NCI-H2107 treated with DMSO at 0.1 percent for 48 hours (cell line): ENCODE measurements at regions not wholly inside any gene's neighbourhood (a gene's known extent, or its start where the extent isn't known, plus 50 kb on each side); places are given as distances from the start of the nearest gene placed in this dataset.

Experiments used
- DNase-seq: peaks from one replicate; lab custom pipeline; 2025; ENCODE audit not compliant: unreplicated experiment; lab: John Stamatoyannopoulos, UW

GRCh38 chr3:102177075-102177755, 257.6 kb upstream of the ZPLD1 start:
- DNase-seq: no peak

- DNase-seq: no peak
Observed at GRCh38 chr3:102178817-102179216, 256.0 kb upstream of the ZPLD1 start.

GRCh38 chr3:102179326-102180177, 255.3 kb upstream of the ZPLD1 start:
- no peak for DNase-seq

- no peak for DNase-seq
Observed at GRCh38 chr3:102180280-102180931, 254.4 kb upstream of the ZPLD1 start.

GRCh38 chr3:102181175-102181920, 253.5 kb upstream of the ZPLD1 start:
- DNase-seq: no peak

- no peak for DNase-seq
Observed at GRCh38 chr3:102182162-102182561, 252.7 kb upstream of the ZPLD1 start.

- DNase-seq: no peak
Observed at GRCh38 chr3:102183186-102183585, 251.6 kb upstream of the ZPLD1 start.

- no peak for DNase-seq
Observed at GRCh38 chr3:102183623-102184022, 251.2 kb upstream of the ZPLD1 start.

GRCh38 chr3:102189541-102189940, 245.3 kb upstream of the ZPLD1 start:
- DNase-seq: no peak

- DNase-seq: no peak
Observed at GRCh38 chr3:102189956-102190723, 244.7 kb upstream of the ZPLD1 start.

- DNase-seq: no peak
Observed at GRCh38 chr3:102192575-102192974, 242.2 kb upstream of the ZPLD1 start.

- no peak for DNase-seq
Observed at GRCh38 chr3:102193255-102193654, 241.6 kb upstream of the ZPLD1 start.

- DNase-seq: no peak
Observed at GRCh38 chr3:102194001-102194400, 240.8 kb upstream of the ZPLD1 start.

GRCh38 chr3:102194760-102195159, 240.1 kb upstream of the ZPLD1 start:
- DNase-seq: no peak

GRCh38 chr3:102195198-102195948, 239.4 kb upstream of the ZPLD1 start:
- DNase-seq: no peak

- no peak for DNase-seq
Observed at GRCh38 chr3:102200126-102200525, 234.7 kb upstream of the ZPLD1 start.

GRCh38 chr3:102200560-102200959, 234.3 kb upstream of the ZPLD1 start:
- DNase-seq: no peak

GRCh38 chr3:102205647-102206046, 229.2 kb upstream of the ZPLD1 start:
- DNase-seq: no peak

GRCh38 chr3:102206511-102207031, 228.2 kb upstream of the ZPLD1 start:
- DNase-seq: no peak
